Left lobe of liver (tissue), 2 donors: ENCODE measurements at regions not wholly inside any gene's neighbourhood (a gene's known extent, or its start where the extent isn't known, plus 50 kb on each side); places are given as distances from the start of the nearest gene placed in this dataset.

Source experiments
- ATAC-seq: fragments of 200-7000 bp; cut with Tn5 transposase; one replicate; pipeline ENCODE4 v1.9.1; 2020; ENCODE audit warnings: mild to moderate bottlenecking, moderate library complexity
- DNase-seq: peaks from one replicate; pipeline ENCODE4 v3.0.0-alpha.2; 2020; ENCODE audit warnings: low spot score
- donor health status: DM: no; HTN: no; CAD: no; lungs with moderate emphysema.
- donor health status: DM: no; HTN: yes; CAD: no.

GRCh38 chr6:54440549-54440948 lies 132.3 kb downstream of the TINAG start:
- DNase-seq = no peak
- no peak for ATAC-seq

GRCh38 chr6:54441020-54441419 lies 132.8 kb downstream of the TINAG start:
- DNase-seq (no peak), ATAC-seq (no peak)

- ATAC-seq = no peak
- DNase-seq = no peak
Measured at GRCh38 chr6:54441687-54442248, 133.5 kb downstream of the TINAG start.

- DNase-seq = no peak
- no peak for ATAC-seq
Measured at GRCh38 chr6:54445207-54445606, 137.0 kb downstream of the TINAG start.

- no peak for ATAC-seq
- no peak for DNase-seq
Measured at GRCh38 chr6:54448617-54449016, 140.4 kb downstream of the TINAG start.

- no peak for DNase-seq
- no peak for ATAC-seq
Measured at GRCh38 chr6:54451516-54451915, 143.3 kb downstream of the TINAG start.

GRCh38 chr6:54463354-54464024 lies 155.2 kb downstream of the TINAG start:
- DNase-seq (no peak), ATAC-seq (no peak)

GRCh38 chr6:54465649-54466300 lies 157.5 kb downstream of the TINAG start:
- ATAC-seq = no peak
- no peak for DNase-seq

- ATAC-seq (no peak), DNase-seq (no peak)
Measured at GRCh38 chr6:54467384-54467783, 159.1 kb downstream of the TINAG start.

GRCh38 chr6:54473328-54473727 lies 165.1 kb downstream of the TINAG start:
- DNase-seq (no peak), ATAC-seq (no peak)

- DNase-seq (no peak), ATAC-seq (no peak)
Measured at GRCh38 chr6:54474898-54475297, 166.7 kb downstream of the TINAG start.

GRCh38 chr6:54481091-54481490 lies 172.8 kb downstream of the TINAG start:
- DNase-seq = no peak

GRCh38 chr6:54491431-54491830 lies 183.2 kb downstream of the TINAG start:
- no peak for DNase-seq
- ATAC-seq = no peak

More at GRCh38 chr6:54481091-54481490, 172.8 kb downstream of the TINAG start:
- no peak for ATAC-seq

GRCh38 chr6:54493138-54493537 lies 184.9 kb downstream of the TINAG start:
- ATAC-seq (no peak), DNase-seq (no peak)

GRCh38 chr6:54503144-54503543 lies 194.9 kb downstream of the TINAG start:
- no peak for ATAC-seq

GRCh38 chr6:54515013-54515412 lies 206.8 kb downstream of the TINAG start:
- ATAC-seq (no peak), DNase-seq (no peak)

More at GRCh38 chr6:54503144-54503543, 194.9 kb downstream of the TINAG start:
- DNase-seq = no peak

GRCh38 chr6:54515713-54516112 lies 207.5 kb downstream of the TINAG start:
- ATAC-seq = no peak
- DNase-seq = no peak

- ATAC-seq (no peak), DNase-seq (no peak)
Measured at GRCh38 chr6:54516321-54516720, 208.1 kb downstream of the TINAG start.

- DNase-seq = no peak
- no peak for ATAC-seq
Measured at GRCh38 chr6:54519161-54519560, 210.9 kb downstream of the TINAG start.

GRCh38 chr6:54525731-54526130 lies 217.5 kb downstream of the TINAG start:
- ATAC-seq (no peak), DNase-seq (no peak)

- ATAC-seq (no peak), DNase-seq (no peak)
Measured at GRCh38 chr6:54533567-54533966, 225.3 kb downstream of the TINAG start.

- DNase-seq (no peak), ATAC-seq (no peak)
Measured at GRCh38 chr6:54535568-54535967, 227.3 kb downstream of the TINAG start.
